ENCODE measurements at regions not wholly inside any gene's neighbourhood (a gene's known extent, or its start where the extent isn't known, plus 50 kb on each side); places are given as distances from the start of the nearest gene placed in this dataset.

GRCh38 chr2:238520359-238520886, 93.7 kb downstream of the ASB1 start:
- H3K79me2 ChIP-seq (ENCODE audit: control insufficient read depth, insufficient read depth, low read length): no peaks in the 10 kb centered on the region
- TF ChIP-seq EZH2 (IDR thresholded peaks at IDR 0.05; ENCODE audit: low read length, missing control alignments): no peak
- no peak for TF ChIP-seq CTCF (conservative IDR thresholded peaks at IDR 0.05 in 1 of 2, IDR thresholded peaks at IDR 0.05 in 1 of 2; ENCODE audit: low read depth in 1 of 2, low read length in 2 of 2)
- H3K9me3 ChIP-seq (ENCODE audit: control insufficient read depth, insufficient read depth, low read depth, low read length): no peaks in the 10 kb centered on the region
- no peaks in the 10 kb centered on the region for H4K20me1 ChIP-seq (ENCODE audit: control insufficient read depth, extremely low read depth, insufficient read depth, low read length)
- peaks cover 8% of the 10 kb centered on the region for H3K4me1 ChIP-seq (ENCODE audit: control insufficient read depth, extremely low read depth, insufficient read depth, low read length)
- H3K4me3 ChIP-seq (replicated peaks in 1 of 4; ENCODE audit: control extremely low read depth in 1 of 4, insufficient read depth in 1 of 4, low read depth in 3 of 4, low read length in 4 of 4): no peak overlapping the region
- DNase-seq (ENCODE audit: low read depth in 2 of 2): no peak
- H3K36me3 ChIP-seq (ENCODE audit: control insufficient read depth, insufficient read depth, low read length): no peaks in the 10 kb centered on the region
- no peak overlapping the region for H2AFZ ChIP-seq (ENCODE audit: low read length)
- H3K27me3 ChIP-seq (ENCODE audit: control insufficient read depth, insufficient read depth, low read length): no peaks in the 10 kb centered on the region
- no peak overlapping the region for H3K27ac ChIP-seq (ENCODE audit: insufficient read depth, low read length)
- no peak overlapping the region for H3K9ac ChIP-seq (ENCODE audit: insufficient read depth, low read length)
- no peak overlapping the region for H3K4me2 ChIP-seq (ENCODE audit: extremely low read depth, insufficient read depth, low read length)

GRCh38 chr2:238521002-238521401, 94.3 kb downstream of the ASB1 start:
- Histone ChIP-seq H3K4me1 (ENCODE audit: control insufficient read depth, extremely low read depth, insufficient read depth, low read length) (peaks cover 8% of the 10 kb centered on the region), H3K79me2 (ENCODE audit: control insufficient read depth, insufficient read depth, low read length) (no peaks in the 10 kb centered on the region), H3K36me3 (ENCODE audit: control insufficient read depth, insufficient read depth, low read length) (no peaks in the 10 kb centered on the region), H3K27me3 (ENCODE audit: control insufficient read depth, insufficient read depth, low read length) (no peaks in the 10 kb centered on the region), H3K4me3 (replicated peaks in 1 of 4; ENCODE audit: control extremely low read depth in 1 of 4, insufficient read depth in 1 of 4, low read depth in 3 of 4, low read length in 4 of 4) (no peak overlapping the region), H3K4me2 (ENCODE audit: extremely low read depth, insufficient read depth, low read length) (no peak overlapping the region), H3K27ac (ENCODE audit: insufficient read depth, low read length) (no peak overlapping the region), H3K9me3 (ENCODE audit: control insufficient read depth, insufficient read depth, low read depth, low read length) (no peaks in the 10 kb centered on the region), H2AFZ (ENCODE audit: low read length) (no peak overlapping the region), H3K9ac (ENCODE audit: insufficient read depth, low read length) (no peak overlapping the region), H4K20me1 (ENCODE audit: control insufficient read depth, extremely low read depth, insufficient read depth, low read length) (no peaks in the 10 kb centered on the region)
- TF ChIP-seq CTCF (conservative IDR thresholded peaks at IDR 0.05 in 1 of 2, IDR thresholded peaks at IDR 0.05 in 1 of 2; ENCODE audit: low read depth in 1 of 2, low read length in 2 of 2) (no peak), EZH2 (IDR thresholded peaks at IDR 0.05; ENCODE audit: low read length, missing control alignments) (no peak)
- DNase-seq (ENCODE audit: low read depth in 2 of 2): no peak

GRCh38 chr2:238521870-238522269, 95.1 kb downstream of the ASB1 start:
- H3K36me3 ChIP-seq (ENCODE audit: control insufficient read depth, insufficient read depth, low read length): no peaks in the 10 kb centered on the region
- no peaks in the 10 kb centered on the region for H3K9me3 ChIP-seq (ENCODE audit: control insufficient read depth, insufficient read depth, low read depth, low read length)
- no peaks in the 10 kb centered on the region for H4K20me1 ChIP-seq (ENCODE audit: control insufficient read depth, extremely low read depth, insufficient read depth, low read length)
- no peak overlapping the region for H3K27ac ChIP-seq (ENCODE audit: insufficient read depth, low read length)
- H3K79me2 ChIP-seq (ENCODE audit: control insufficient read depth, insufficient read depth, low read length): no peaks in the 10 kb centered on the region
- no peak overlapping the region for H3K9ac ChIP-seq (ENCODE audit: insufficient read depth, low read length)
- TF ChIP-seq EZH2 (IDR thresholded peaks at IDR 0.05; ENCODE audit: low read length, missing control alignments): no peak
- TF ChIP-seq CTCF (conservative IDR thresholded peaks at IDR 0.05 in 1 of 2, IDR thresholded peaks at IDR 0.05 in 1 of 2; ENCODE audit: low read depth in 1 of 2, low read length in 2 of 2): no peak
- H3K27me3 ChIP-seq (ENCODE audit: control insufficient read depth, insufficient read depth, low read length): no peaks in the 10 kb centered on the region
- no peak for DNase-seq (ENCODE audit: low read depth in 2 of 2)
- no peak overlapping the region for H3K4me2 ChIP-seq (ENCODE audit: extremely low read depth, insufficient read depth, low read length)
- peaks cover 8% of the 10 kb centered on the region for H3K4me1 ChIP-seq (ENCODE audit: control insufficient read depth, extremely low read depth, insufficient read depth, low read length)
- H3K4me3 ChIP-seq (replicated peaks in 1 of 4; ENCODE audit: control extremely low read depth in 1 of 4, insufficient read depth in 1 of 4, low read depth in 3 of 4, low read length in 4 of 4): no peak overlapping the region
- H2AFZ ChIP-seq (ENCODE audit: low read length): no peak overlapping the region

Data from fibroblast of lung (primary cell).